ENCODE measurements at regions not wholly inside any gene's neighbourhood (a gene's known extent, or its start where the extent isn't known, plus 50 kb on each side); places are given as distances from the start of the nearest gene placed in this dataset.

DNA sequence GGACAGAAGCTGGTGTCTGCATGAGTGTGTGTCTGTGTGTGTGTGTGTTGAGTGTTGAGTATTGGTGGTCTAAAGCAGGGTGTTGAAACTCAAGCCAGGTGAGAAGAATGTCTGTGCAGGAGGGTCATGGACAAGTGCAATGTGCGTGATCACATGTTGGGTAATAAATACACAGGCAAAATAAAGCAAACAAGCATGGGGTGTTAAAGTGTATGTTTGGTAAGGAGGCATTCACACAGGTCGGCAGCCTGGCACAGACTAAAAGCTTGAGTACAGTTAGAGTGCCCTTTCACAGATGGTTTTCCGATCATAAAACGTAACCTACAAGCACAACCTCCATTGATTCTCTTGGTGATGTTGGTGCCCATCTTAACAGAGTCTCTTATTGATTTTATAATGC lies 476.9 kb upstream of the KLHL1 start:
- Mint-ChIP-seq H3K27me3 (no peaks in the 10 kb centered on the region), H3K4me3 (no peak overlapping the region), H3K36me3 (ENCODE audit: low read depth) (no peaks in the 10 kb centered on the region), H3K9me3 (ENCODE audit: low read depth) (peaks cover 2% of the 10 kb centered on the region), H3K4me1 (no peaks in the 10 kb centered on the region), H3K27ac (no peak overlapping the region)
- no peak for DNase-seq
- POLR2A ChIA-PET = interaction anchor here (0.8 kb wide), 1 partner anchor 793 kb away, joined by 3 read pairs; no protein-coding TSS in a partner anchor
- CTCF ChIA-PET = no interaction called here
- intact Hi-C loops (cut with DNase I, micrococcal nuclease) = no loop called here
- no peak for ATAC-seq

DNA sequence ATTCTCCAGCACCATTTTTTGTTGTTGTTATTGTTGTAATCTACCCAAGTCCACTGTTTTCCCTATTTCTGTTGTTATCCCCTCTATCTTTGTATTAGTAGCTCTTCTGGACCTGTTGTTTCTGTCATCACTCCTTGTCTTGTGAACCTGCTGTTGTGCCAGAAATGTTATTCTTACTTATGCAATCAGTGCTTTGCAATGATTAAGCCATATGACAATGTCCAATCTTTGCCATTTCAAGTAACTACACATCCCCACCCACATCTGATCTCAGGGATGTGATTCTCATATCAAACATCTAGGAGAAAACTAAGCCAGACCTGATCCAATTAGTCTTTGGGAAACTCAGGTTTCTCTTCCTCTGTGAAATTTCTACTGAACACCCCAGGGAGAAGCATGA lies 472.6 kb upstream of the KLHL1 start:
- no peak overlapping the region for H3K27ac Mint-ChIP-seq
- DNase-seq (no peak), ATAC-seq (no peak)

GRCh38 chr13:70579941-70580340 lies 471.7 kb upstream of the KLHL1 start:
- intact Hi-C loops (cut with DNase I, micrococcal nuclease) = no loop called here
- H3K36me3 Mint-ChIP-seq (ENCODE audit: low read depth) = no peaks in the 10 kb centered on the region
- DNase-seq (no peak), ATAC-seq (no peak)
- H3K4me1 Mint-ChIP-seq = no peaks in the 10 kb centered on the region
- H3K27me3 Mint-ChIP-seq = no peaks in the 10 kb centered on the region
- H3K27ac Mint-ChIP-seq = no peak overlapping the region
- ChIA-PET POLR2A (no interaction called here), CTCF (no interaction called here)
- no peak overlapping the region for H3K4me3 Mint-ChIP-seq
- H3K9me3 Mint-ChIP-seq (ENCODE audit: low read depth) = no peaks in the 10 kb centered on the region

More for the DNA sequence above, 472.6 kb upstream of the KLHL1 start:
- H3K4me3 Mint-ChIP-seq = no peak overlapping the region
- ChIA-PET POLR2A (no interaction called here), CTCF (no interaction called here)
- no peaks in the 10 kb centered on the region for H3K36me3 Mint-ChIP-seq (ENCODE audit: low read depth)
- intact Hi-C loops (cut with DNase I, micrococcal nuclease) = no loop called here
- H3K27me3 Mint-ChIP-seq = no peaks in the 10 kb centered on the region
- H3K9me3 Mint-ChIP-seq (ENCODE audit: low read depth) = no peaks in the 10 kb centered on the region
- H3K4me1 Mint-ChIP-seq = no peaks in the 10 kb centered on the region

GRCh38 chr13:70571221-70571620 lies 463.0 kb upstream of the KLHL1 start:
- no peaks in the 10 kb centered on the region for H3K4me1 Mint-ChIP-seq
- H3K27me3 Mint-ChIP-seq = no peaks in the 10 kb centered on the region
- no peaks in the 10 kb centered on the region for H3K9me3 Mint-ChIP-seq (ENCODE audit: low read depth)
- ChIA-PET CTCF (no interaction called here), POLR2A (no interaction called here)
- ATAC-seq (no peak), DNase-seq (no peak)
- intact Hi-C loops (cut with DNase I, micrococcal nuclease) = no loop called here
- no peaks in the 10 kb centered on the region for H3K36me3 Mint-ChIP-seq (ENCODE audit: low read depth)
- H3K4me3 Mint-ChIP-seq = no peak overlapping the region
- H3K27ac Mint-ChIP-seq = no peak overlapping the region

DNA sequence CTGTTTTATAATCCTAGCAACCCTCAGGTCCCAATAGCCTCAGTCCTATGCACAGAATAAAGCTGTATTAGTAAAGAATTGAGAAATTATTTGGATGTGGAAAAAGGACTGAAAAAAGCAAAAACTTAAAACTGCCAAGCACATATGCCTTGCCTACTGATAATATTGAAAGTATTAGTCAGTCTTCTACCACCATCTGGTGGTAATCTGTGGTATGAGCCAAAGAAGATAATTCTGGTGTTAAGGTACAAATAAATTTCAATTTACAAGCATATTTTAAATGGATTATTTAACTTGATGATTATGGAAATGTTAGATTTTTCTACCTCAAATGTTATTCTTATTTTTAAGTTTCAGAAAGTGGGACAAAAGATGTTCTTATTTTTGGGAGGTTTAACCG lies 460.3 kb upstream of the KLHL1 start:
- DNase-seq (no peak), ATAC-seq (no peak)
- Mint-ChIP-seq H3K27me3 (no peaks in the 10 kb centered on the region), H3K36me3 (ENCODE audit: low read depth) (no peaks in the 10 kb centered on the region), H3K4me3 (no peak overlapping the region), H3K9me3 (ENCODE audit: low read depth) (no peaks in the 10 kb centered on the region), H3K4me1 (no peaks in the 10 kb centered on the region), H3K27ac (no peak overlapping the region)
- ChIA-PET POLR2A (no interaction called here), CTCF (no interaction called here)
- intact Hi-C loops (cut with DNase I, micrococcal nuclease) = loop anchor here (2.0 to 5.0 kb wide), 4 partner anchors 466 to 1032 kb away; no protein-coding TSS in a partner anchor

DNA sequence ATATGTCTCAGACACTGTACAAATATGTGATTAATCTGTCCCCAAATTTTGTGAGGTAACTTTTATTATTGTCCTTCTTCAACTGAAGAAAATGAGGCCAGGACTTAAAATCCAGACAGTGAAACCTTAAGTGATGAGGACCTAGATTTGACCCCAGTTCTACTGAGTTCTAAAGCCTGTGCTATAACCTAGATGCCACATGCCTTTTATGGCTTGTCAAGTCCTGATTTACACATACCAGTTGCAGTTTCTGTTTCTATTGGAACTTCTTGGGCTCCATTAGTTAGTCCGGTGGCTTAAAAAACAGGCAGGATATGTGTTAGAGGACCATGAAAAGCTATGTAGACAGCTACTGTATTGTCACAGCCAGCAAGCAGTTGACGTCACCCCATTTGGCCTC lies 436.5 kb upstream of the KLHL1 start:
- Mint-ChIP-seq H3K27ac (no peak overlapping the region), H3K27me3 (no peaks in the 10 kb centered on the region), H3K36me3 (ENCODE audit: low read depth) (no peaks in the 10 kb centered on the region), H3K4me1 (no peaks in the 10 kb centered on the region), H3K9me3 (ENCODE audit: low read depth) (no peaks in the 10 kb centered on the region), H3K4me3 (no peak overlapping the region)
- CTCF ChIA-PET = no interaction called here
- DNase-seq (no peak), ATAC-seq (no peak)
- intact Hi-C loops (cut with DNase I, micrococcal nuclease) = no loop called here
- POLR2A ChIA-PET = no interaction called here

DNA sequence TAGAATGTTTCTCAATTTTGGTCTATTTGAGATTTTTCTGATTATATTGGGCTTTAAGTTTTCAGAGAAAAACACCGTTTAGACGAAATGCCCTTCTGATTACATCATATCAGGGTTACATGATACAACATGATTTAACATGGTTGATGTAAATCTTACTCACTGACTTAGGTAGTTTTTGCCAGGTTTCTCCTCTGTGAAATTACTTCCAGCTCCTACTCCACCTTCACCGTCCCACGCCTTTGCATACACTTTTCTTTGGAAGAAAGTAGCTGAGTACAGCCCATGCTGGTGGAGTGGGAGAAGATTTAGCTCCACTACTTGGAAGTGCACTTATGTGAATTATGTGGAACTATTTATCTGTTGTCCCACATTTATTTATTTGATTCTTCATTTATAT lies 433.2 kb upstream of the KLHL1 start:
- ChIA-PET CTCF (no interaction called here), POLR2A (no interaction called here)
- H3K27me3 Mint-ChIP-seq = no peaks in the 10 kb centered on the region
- intact Hi-C loops (cut with DNase I, micrococcal nuclease) = no loop called here
- no peak for ATAC-seq
- no peak overlapping the region for H3K4me3 Mint-ChIP-seq
- no peaks in the 10 kb centered on the region for H3K4me1 Mint-ChIP-seq
- H3K27ac Mint-ChIP-seq = no peak overlapping the region
- DNase-seq = no peak
- H3K36me3 Mint-ChIP-seq (ENCODE audit: low read depth) = no peaks in the 10 kb centered on the region
- peaks cover 2% of the 10 kb centered on the region for H3K9me3 Mint-ChIP-seq (ENCODE audit: low read depth)

GRCh38 chr13:70534466-70534865 lies 426.2 kb upstream of the KLHL1 start:
- ChIA-PET POLR2A (no interaction called here), CTCF (no interaction called here)
- DNase-seq = no peak
- intact Hi-C loops (cut with DNase I, micrococcal nuclease) = no loop called here
- Mint-ChIP-seq H3K27me3 (no peaks in the 10 kb centered on the region), H3K36me3 (ENCODE audit: low read depth) (no peaks in the 10 kb centered on the region), H3K27ac (no peak overlapping the region), H3K4me3 (no peak overlapping the region), H3K4me1 (no peaks in the 10 kb centered on the region), H3K9me3 (ENCODE audit: low read depth) (peaks cover 2% of the 10 kb centered on the region)
- ATAC-seq = no peak

GRCh38 chr13:70529652-70530051 lies 421.4 kb upstream of the KLHL1 start:
- no peak overlapping the region for H3K27ac Mint-ChIP-seq
- ATAC-seq = no peak
- intact Hi-C loops (cut with DNase I, micrococcal nuclease) = no loop called here
- ChIA-PET CTCF (no interaction called here), POLR2A (no interaction called here)
- H3K27me3 Mint-ChIP-seq = no peaks in the 10 kb centered on the region
- H3K36me3 Mint-ChIP-seq (ENCODE audit: low read depth) = no peaks in the 10 kb centered on the region
- H3K4me3 Mint-ChIP-seq = no peak overlapping the region
- no peak for DNase-seq
- no peaks in the 10 kb centered on the region for H3K9me3 Mint-ChIP-seq (ENCODE audit: low read depth)
- H3K4me1 Mint-ChIP-seq = no peaks in the 10 kb centered on the region

DNA sequence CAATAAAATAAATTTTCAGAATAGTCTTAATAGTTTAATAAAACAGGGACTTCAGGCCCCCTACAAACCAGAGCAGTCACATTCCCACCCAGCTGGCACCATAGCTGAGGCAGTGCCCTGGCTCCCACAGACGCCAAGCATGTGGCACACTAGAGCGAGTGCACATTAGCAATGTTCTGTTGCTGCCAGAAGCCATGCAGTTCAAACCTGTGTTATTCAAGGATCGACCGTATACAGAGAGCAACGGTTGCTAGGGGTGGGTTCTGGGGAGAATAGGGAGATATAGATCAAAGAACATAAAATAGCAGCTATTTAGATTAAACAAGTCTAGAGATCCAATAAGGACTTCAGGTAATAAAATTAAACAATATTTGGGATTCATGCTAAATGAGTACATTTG lies 419.3 kb upstream of the KLHL1 start:
- intact Hi-C loops (cut with DNase I, micrococcal nuclease) = no loop called here
- ChIA-PET CTCF (no interaction called here), POLR2A (no interaction called here)
- Mint-ChIP-seq H3K4me3 (no peak overlapping the region), H3K36me3 (ENCODE audit: low read depth) (no peaks in the 10 kb centered on the region), H3K27ac (no peak overlapping the region), H3K9me3 (ENCODE audit: low read depth) (no peaks in the 10 kb centered on the region), H3K27me3 (no peaks in the 10 kb centered on the region), H3K4me1 (no peaks in the 10 kb centered on the region)
- DNase-seq = no peak
- ATAC-seq = no peak

- DNase-seq (no peak), ATAC-seq (no peak)
- Mint-ChIP-seq H3K36me3 (ENCODE audit: low read depth) (no peaks in the 10 kb centered on the region), H3K9me3 (ENCODE audit: low read depth) (no peaks in the 10 kb centered on the region), H3K4me1 (no peaks in the 10 kb centered on the region), H3K27ac (no peak overlapping the region), H3K27me3 (no peaks in the 10 kb centered on the region), H3K4me3 (no peak overlapping the region)
- POLR2A ChIA-PET = no interaction called here
- CTCF ChIA-PET = no interaction called here
- intact Hi-C loops (cut with DNase I, micrococcal nuclease) = no loop called here
Measured at GRCh38 chr13:70523622-70524021, 415.4 kb upstream of the KLHL1 start.

- Mint-ChIP-seq H3K27ac (no peak overlapping the region), H3K4me1 (no peaks in the 10 kb centered on the region), H3K36me3 (ENCODE audit: low read depth) (no peaks in the 10 kb centered on the region), H3K27me3 (no peaks in the 10 kb centered on the region), H3K4me3 (no peak overlapping the region), H3K9me3 (ENCODE audit: low read depth) (no peaks in the 10 kb centered on the region)
- DNase-seq (no peak), ATAC-seq (no peak)
- intact Hi-C loops (cut with DNase I, micrococcal nuclease) = no loop called here
- CTCF ChIA-PET = interaction anchor here (0.6 kb wide), 1 partner anchor 13 kb away, joined by 3 read pairs; no protein-coding TSS in a partner anchor
- POLR2A ChIA-PET = no interaction called here
Measured at GRCh38 chr13:70520275-70521036, 412.2 kb upstream of the KLHL1 start.

GRCh38 chr13:70518081-70518480 lies 409.8 kb upstream of the KLHL1 start:
- Mint-ChIP-seq H3K36me3 (ENCODE audit: low read depth) (no peaks in the 10 kb centered on the region), H3K27ac (no peak overlapping the region), H3K4me3 (no peak overlapping the region), H3K27me3 (no peaks in the 10 kb centered on the region), H3K4me1 (no peaks in the 10 kb centered on the region), H3K9me3 (ENCODE audit: low read depth) (no peaks in the 10 kb centered on the region)
- intact Hi-C loops (cut with DNase I, micrococcal nuclease) = no loop called here
- ChIA-PET POLR2A (no interaction called here), CTCF (no interaction called here)
- ATAC-seq (no peak), DNase-seq (no peak)
